Mesendoderm (in vitro differentiated cells): ENCODE measurements at regions not wholly inside any gene's neighbourhood (a gene's known extent, or its start where the extent isn't known, plus 50 kb on each side); places are given as distances from the start of the nearest gene placed in this dataset.
A peak's percentile ranks its signal among the peaks of the same experiment; 100 is the strongest.
"Not testable (repeated sequence)": the region's sequence is repeated elsewhere in the genome, so short reads cannot be mapped to it uniquely, and the experiment has no call there.

Experiments
- DNase-seq: peaks from one replicate; pipeline ENCODE4 v3.0.0; 2013
- H2AK5ac ChIP-seq: 2 replicates; pipeline ENCODE4 v1.6.1; 2013; ENCODE audit warnings: low read length, inconsistent platforms
- H2BK120ac ChIP-seq: 2 replicates; pipeline ENCODE4 v1.6.1; 2013; ENCODE audit warnings: low read depth, mild to moderate bottlenecking, low read length, moderate library complexity, mixed read lengths
- H2BK15ac ChIP-seq: replicated peaks from 2 replicates; pipeline ENCODE4 v1.6.1; 2013; ENCODE audit warnings: low read depth, mild to moderate bottlenecking, moderate library complexity
- H2BK5ac ChIP-seq: 2 replicates; pipeline ENCODE4 v1.6.1; 2013; ENCODE audit warnings: low read length, inconsistent platforms
- H3K18ac ChIP-seq: 2 replicates; pipeline ENCODE4 v1.6.1; 2013; ENCODE audit warnings: mild to moderate bottlenecking, low read length, mixed read lengths
- H3K23ac ChIP-seq: one replicate; pipeline ENCODE4 v1.6.1; 2013; ENCODE audit warnings: low read length
- H3K27ac ChIP-seq: 2 replicates; pipeline ENCODE4 v1.5.1; 2013; ENCODE audit warnings: low read depth, mild to moderate bottlenecking, inconsistent platforms, low read length, moderate library complexity
- H3K27me3 ChIP-seq: 2 replicates; pipeline ENCODE4 v1.6.1; 2013; ENCODE audit warnings: low read length, control low read depth, mild to moderate bottlenecking, inconsistent platforms; ENCODE audit not compliant: insufficient read depth, poor library complexity
- H3K36me3 ChIP-seq: 2 replicates; pipeline ENCODE4 v1.6.1; 2013; ENCODE audit warnings: low read length, inconsistent platforms; ENCODE audit not compliant: control insufficient read depth, insufficient read depth
- H3K4ac ChIP-seq: one replicate; pipeline ENCODE4 v1.6.1; 2013; ENCODE audit warnings: low read depth, mild to moderate bottlenecking, low read length, moderate library complexity
- H3K4me1 ChIP-seq: 2 replicates; pipeline ENCODE4 v1.6.1; 2013; ENCODE audit warnings: low read depth, low read length, inconsistent platforms; ENCODE audit not compliant: control insufficient read depth
- H3K4me2 ChIP-seq: 2 replicates; pipeline ENCODE4 v1.6.1; 2013; ENCODE audit warnings: low read length
- H3K4me3 ChIP-seq: 2 replicates; pipeline ENCODE4 v1.5.1; 2013; ENCODE audit warnings: mild to moderate bottlenecking, low read length
- H3K56ac ChIP-seq: one replicate; pipeline ENCODE4 v1.6.1; 2013; ENCODE audit warnings: low read length
- H3K79me1 ChIP-seq: 2 replicates; pipeline ENCODE4 v1.6.1; 2013; ENCODE audit warnings: low read length, inconsistent platforms
- H3K79me2 ChIP-seq: 2 replicates; pipeline ENCODE4 v1.6.1; 2013; ENCODE audit warnings: mild to moderate bottlenecking, low read length; ENCODE audit not compliant: control insufficient read depth, insufficient read depth
- H3K9ac ChIP-seq: 2 replicates; pipeline ENCODE4 v1.6.1; 2013; ENCODE audit warnings: low read length, inconsistent platforms
- H4K5ac ChIP-seq: one replicate; pipeline ENCODE4 v1.6.1; 2013; ENCODE audit warnings: low read length
- H4K8ac ChIP-seq: one replicate; pipeline ENCODE4 v1.6.1; 2013; ENCODE audit warnings: low read depth, mild to moderate bottlenecking, control low read depth, low read length, moderate library complexity
- WGBS: extraction: QIAGEN DNeasy Blood & Tissue Kit; methylation state at CpG from one replicate; pipeline ENCODE4 v1.1.7; 2013; ENCODE audit warnings: low lambda C conversion rate, missing lambda C conversion rate; ENCODE audit not compliant: insufficient coverage; ENCODE audit errors: extremely low coverage; 5-methylcytosine and 5-hydroxymethylcytosine counted together

DNA sequence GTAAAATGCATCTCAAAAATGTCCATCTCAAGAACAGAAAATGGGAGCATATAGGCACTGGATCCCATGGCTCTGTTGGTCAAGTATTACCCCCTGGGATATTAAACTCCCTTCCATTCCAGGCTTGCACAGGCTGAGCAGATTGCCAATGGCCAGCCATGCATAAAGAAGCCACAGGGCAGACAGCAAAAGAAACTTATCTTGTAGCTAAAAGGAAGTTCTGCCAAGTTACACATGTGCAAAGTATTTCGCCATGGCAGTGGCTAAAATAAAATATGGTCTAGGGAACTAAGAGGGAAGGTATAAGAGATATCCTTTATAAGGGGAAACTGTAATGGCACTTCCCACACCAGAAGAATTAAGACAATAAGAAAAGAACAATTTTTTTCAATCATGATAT is 415.6 kb upstream of the BTBD3 start:
- H3K36me3 ChIP-seq, result no peaks in the 10 kb centered on the region

DNA sequence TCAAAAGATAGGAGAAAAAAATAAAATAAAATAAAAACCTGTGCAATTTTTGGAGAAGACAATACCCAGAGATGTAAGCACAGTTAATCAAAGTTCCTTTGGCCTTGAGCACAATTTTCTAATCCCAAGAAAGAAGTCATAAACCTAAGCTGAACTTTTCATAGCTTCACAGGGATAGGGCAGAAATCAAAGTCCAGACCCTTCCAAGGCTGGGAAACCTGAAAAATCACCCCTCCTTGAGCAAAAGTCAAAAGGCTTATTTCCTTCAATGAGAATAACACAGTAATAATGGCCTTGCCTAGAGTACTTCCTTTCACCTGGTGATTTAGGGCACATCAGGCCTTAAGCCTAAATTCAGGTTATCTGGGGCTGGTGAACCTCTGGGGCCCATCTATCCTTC is 415.0 kb upstream of the BTBD3 start:
- no peak overlapping the region for H3K27ac ChIP-seq
- no peak overlapping the region for H3K4me2 ChIP-seq
- no peaks in the 10 kb centered on the region for H3K79me1 ChIP-seq
- H3K56ac ChIP-seq, result no peak overlapping the region
- no peak overlapping the region for H2BK120ac ChIP-seq
- no peak overlapping the region for H2BK5ac ChIP-seq
- no peak overlapping the region for H3K18ac ChIP-seq
- H3K36me3 ChIP-seq, result no peaks in the 10 kb centered on the region
- H3K79me2 ChIP-seq, result no peaks in the 10 kb centered on the region
- H4K8ac ChIP-seq, result no peak overlapping the region
- H3K9ac ChIP-seq, result no peak overlapping the region
- H2BK15ac ChIP-seq, result no peak overlapping the region
- no peaks in the 10 kb centered on the region for H3K27me3 ChIP-seq
- H3K4ac ChIP-seq, result no peak overlapping the region
- H3K4me1 ChIP-seq, result no peaks in the 10 kb centered on the region
- no peak overlapping the region for H3K4me3 ChIP-seq
- H2AK5ac ChIP-seq, result no peak overlapping the region
- no peak for DNase-seq
- H3K23ac ChIP-seq, result no peak overlapping the region
- no peak overlapping the region for H4K5ac ChIP-seq

More for the DNA sequence above, 415.6 kb upstream of the BTBD3 start:
- WGBS, result no CpG with 5 or more reads among the region's 1 CpG
- DNase-seq, result no peak
- H3K27me3 ChIP-seq, result no peaks in the 10 kb centered on the region
- H3K23ac ChIP-seq, result no peak overlapping the region
- H2BK5ac ChIP-seq, result no peak overlapping the region
- no peaks in the 10 kb centered on the region for H3K79me2 ChIP-seq
- H3K18ac ChIP-seq, result no peak overlapping the region
- H4K8ac ChIP-seq, result no peak overlapping the region
- no peaks in the 10 kb centered on the region for H3K4me1 ChIP-seq
- H3K56ac ChIP-seq, result no peak overlapping the region
- H2AK5ac ChIP-seq, result no peak overlapping the region
- H3K79me1 ChIP-seq, result no peaks in the 10 kb centered on the region
- H3K4me3 ChIP-seq, result no peak overlapping the region
- H3K4ac ChIP-seq, result no peak overlapping the region
- no peak overlapping the region for H3K9ac ChIP-seq
- no peak overlapping the region for H2BK15ac ChIP-seq
- H3K27ac ChIP-seq, result no peak overlapping the region
- H2BK120ac ChIP-seq, result no peak overlapping the region
- H4K5ac ChIP-seq, result no peak overlapping the region
- H3K4me2 ChIP-seq, result no peak overlapping the region

DNA sequence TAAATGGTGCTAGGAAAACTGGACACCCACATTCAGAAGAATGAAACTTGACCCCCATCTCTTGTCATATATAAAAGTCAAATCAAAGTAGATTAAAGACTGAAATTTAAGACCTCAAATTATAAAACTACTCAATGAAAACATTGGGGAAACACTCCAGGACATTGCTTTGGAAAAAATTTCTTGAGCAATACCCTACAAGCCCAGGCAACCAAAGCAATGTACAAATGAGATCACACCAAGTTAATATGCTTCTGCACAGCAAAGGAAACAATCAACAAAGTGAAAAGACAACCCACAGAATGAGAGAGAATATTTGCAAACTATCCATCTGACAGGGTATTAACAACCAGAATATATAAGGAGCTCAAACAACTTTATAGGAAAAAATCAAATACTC is 407.9 kb upstream of the BTBD3 start:
- Histone ChIP-seq H3K27ac (no peak overlapping the region), H2BK15ac (no peak overlapping the region), H2BK120ac (no peak overlapping the region), H2AK5ac (no peak overlapping the region), H3K9ac (no peak overlapping the region), H2BK5ac (no peak overlapping the region), H3K18ac (no peak overlapping the region), H3K56ac (no peak overlapping the region), H3K4me1 (no peaks in the 10 kb centered on the region), H3K4me3 (no peak overlapping the region), H3K79me2 (no peaks in the 10 kb centered on the region), H3K27me3 (no peaks in the 10 kb centered on the region), H4K8ac (no peak overlapping the region), H3K23ac (no peak overlapping the region), H4K5ac (no peak overlapping the region), H3K4ac (no peak overlapping the region), H3K4me2 (no peak overlapping the region), H3K36me3 (no peaks in the 10 kb centered on the region), H3K79me1 (no peaks in the 10 kb centered on the region)
- DNase-seq, result no peak

DNA sequence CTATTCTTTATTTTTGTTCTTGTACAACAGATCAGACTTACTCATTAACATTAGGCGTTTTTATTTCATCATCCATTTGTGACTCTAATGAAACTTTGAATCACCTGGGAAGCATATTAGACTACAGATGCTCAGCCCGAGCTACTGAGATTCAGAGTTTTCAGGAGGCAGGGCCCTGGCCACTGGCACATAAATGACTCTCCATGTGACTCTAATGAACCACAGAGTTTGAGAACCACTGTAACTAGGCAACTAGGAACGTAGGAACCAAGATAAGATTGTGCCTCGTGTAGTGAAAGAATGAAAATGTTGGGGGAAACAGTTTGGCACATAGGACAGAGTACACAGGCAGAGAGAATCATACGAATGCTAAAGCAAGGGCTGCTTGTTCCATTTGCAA is 405.9 kb upstream of the BTBD3 start:
- no peaks in the 10 kb centered on the region for H3K79me1 ChIP-seq
- no peak overlapping the region for H3K4me3 ChIP-seq
- no peak overlapping the region for H2AK5ac ChIP-seq
- H2BK15ac ChIP-seq, result no peak overlapping the region
- H3K4ac ChIP-seq, result no peak overlapping the region
- H3K27ac ChIP-seq, result no peak overlapping the region
- DNase-seq, result peak; percentile 6
- no CpG with 5 or more reads among the region's 5 CpGs for WGBS
- no peaks in the 10 kb centered on the region for H3K27me3 ChIP-seq
- H4K8ac ChIP-seq, result no peak overlapping the region
- H2BK120ac ChIP-seq, result no peak overlapping the region
- H3K4me2 ChIP-seq, result no peak overlapping the region
- no peaks in the 10 kb centered on the region for H3K36me3 ChIP-seq
- no peak overlapping the region for H3K56ac ChIP-seq
- no peaks in the 10 kb centered on the region for H3K4me1 ChIP-seq
- no peaks in the 10 kb centered on the region for H3K79me2 ChIP-seq
- H2BK5ac ChIP-seq, result no peak overlapping the region
- no peak overlapping the region for H3K18ac ChIP-seq
- no peak overlapping the region for H3K23ac ChIP-seq
- no peak overlapping the region for H3K9ac ChIP-seq
- H4K5ac ChIP-seq, result no peak overlapping the region

DNA sequence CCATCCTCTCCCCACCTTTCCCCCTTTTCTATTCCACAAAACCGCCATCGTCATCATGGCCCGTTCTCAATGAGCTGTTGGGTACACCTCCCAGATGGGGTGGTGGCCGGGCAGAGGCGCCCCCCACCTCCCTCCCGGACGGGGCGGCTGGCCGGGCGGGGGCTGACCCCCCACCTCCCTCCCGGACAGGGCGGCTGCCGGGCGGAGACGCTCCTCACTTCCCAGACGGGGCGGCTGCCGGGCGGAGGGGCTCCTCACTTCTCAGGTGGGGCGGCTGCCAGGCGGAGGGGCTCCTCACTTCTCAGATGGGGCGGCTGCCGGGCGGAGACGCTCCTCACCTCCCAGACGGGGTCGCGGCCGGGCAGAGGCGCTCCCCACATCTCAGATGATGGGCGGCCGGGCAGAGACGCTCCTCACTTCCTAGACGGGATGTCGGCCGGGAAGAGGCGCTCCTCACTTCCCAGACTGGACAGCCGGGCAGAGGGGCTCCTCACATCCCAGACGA is 404.4 kb upstream of the BTBD3 start:
- H2BK15ac ChIP-seq, result not testable (repeated sequence)

DNA sequence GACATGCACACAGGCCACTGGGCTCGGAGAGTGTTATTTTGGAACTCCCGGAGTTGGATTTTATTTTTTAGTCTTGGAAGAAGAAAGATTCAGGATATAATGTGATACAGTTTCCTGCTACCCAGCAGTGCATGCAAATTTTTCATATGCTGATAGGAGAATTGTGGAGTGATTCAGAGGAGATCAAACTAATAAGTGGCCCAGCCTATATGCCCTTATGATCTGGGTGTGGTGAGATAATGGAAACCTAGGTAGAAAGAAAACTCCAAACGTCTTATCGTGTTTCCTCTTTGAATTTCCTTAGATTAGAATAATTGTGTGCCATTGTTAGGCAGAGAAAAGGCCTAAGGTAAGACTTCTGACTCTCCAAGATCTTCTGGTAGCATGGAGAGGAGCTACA is 401.2 kb upstream of the BTBD3 start:
- no peak overlapping the region for H3K4me3 ChIP-seq
- H3K23ac ChIP-seq, result no peak overlapping the region
- no peak overlapping the region for H2BK15ac ChIP-seq
- no peak overlapping the region for H3K4me2 ChIP-seq
- H4K8ac ChIP-seq, result no peak overlapping the region
- no peak overlapping the region for H3K9ac ChIP-seq
- no peaks in the 10 kb centered on the region for H3K79me2 ChIP-seq
- no peak overlapping the region for H2AK5ac ChIP-seq
- H3K79me1 ChIP-seq, result no peaks in the 10 kb centered on the region
- DNase-seq, result no peak
- no peaks in the 10 kb centered on the region for H3K27me3 ChIP-seq
- H4K5ac ChIP-seq, result no peak overlapping the region
- H2BK120ac ChIP-seq, result no peak overlapping the region
- no CpG with 5 or more reads among the region's 4 CpGs for WGBS
- no peak overlapping the region for H3K27ac ChIP-seq
- H2BK5ac ChIP-seq, result no peak overlapping the region
- no peak overlapping the region for H3K56ac ChIP-seq
- H3K18ac ChIP-seq, result no peak overlapping the region
- H3K36me3 ChIP-seq, result no peaks in the 10 kb centered on the region
- no peak overlapping the region for H3K4ac ChIP-seq
- no peaks in the 10 kb centered on the region for H3K4me1 ChIP-seq

More for the DNA sequence above, 404.4 kb upstream of the BTBD3 start:
- not testable (repeated sequence) for H2BK120ac ChIP-seq, H3K9ac ChIP-seq, H3K4me1 ChIP-seq, DNase-seq, H4K8ac ChIP-seq, H3K27me3 ChIP-seq, H3K79me1 ChIP-seq, H3K4ac ChIP-seq, H2AK5ac ChIP-seq, H3K23ac ChIP-seq, H3K4me3 ChIP-seq, H3K56ac ChIP-seq, H3K36me3 ChIP-seq, H4K5ac ChIP-seq, H2BK5ac ChIP-seq, H3K4me2 ChIP-seq, H3K18ac ChIP-seq, H3K79me2 ChIP-seq, H3K27ac ChIP-seq
- no CpG with 5 or more reads among the region's 39 CpGs for WGBS
